ENCODE measurements at regions not wholly inside any gene's neighbourhood (a gene's known extent, or its start where the extent isn't known, plus 50 kb on each side); places are given as distances from the start of the nearest gene placed in this dataset.

- TF ChIP-seq CTCF (IDR thresholded peaks at IDR 0.05) (no peak), POLR2A (IDR thresholded peaks at IDR 0.05) (no peak)
These were observed 258.3 kb downstream of the ANKRD60 start for GRCh38 chr20:57970116-57970515.

All from uterus (tissue), 2 donors.